ENCODE measurements at regions not wholly inside any gene's neighbourhood (a gene's known extent, or its start where the extent isn't known, plus 50 kb on each side); places are given as distances from the start of the nearest gene placed in this dataset.
"Not testable (repeated sequence)": the region's sequence is repeated elsewhere in the genome, so short reads cannot be mapped to it uniquely, and the experiment has no call there.

DNA sequence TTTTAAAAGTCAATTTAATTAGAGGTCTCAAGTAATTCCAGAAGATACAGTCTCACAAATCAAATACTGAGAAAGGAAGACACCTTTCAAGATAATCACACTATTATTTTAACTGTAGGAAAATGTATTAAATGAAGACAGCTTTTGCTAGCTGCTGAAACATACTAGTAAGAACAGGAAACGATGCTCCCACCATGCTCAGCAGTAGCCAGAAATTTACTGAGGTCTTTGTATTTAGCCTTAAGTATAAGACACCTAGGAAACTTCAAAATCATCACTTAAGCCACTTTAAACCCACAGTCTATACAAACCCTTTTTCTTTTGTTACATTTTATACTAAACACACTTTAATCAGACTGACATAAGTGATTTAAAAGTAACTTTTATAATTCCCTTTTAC lies 72.7 kb upstream of the NPIPB12 start:
- not testable (repeated sequence) for DNase-seq (ENCODE audit: low spot score in 2 of 2); FAIRE-seq

DNA sequence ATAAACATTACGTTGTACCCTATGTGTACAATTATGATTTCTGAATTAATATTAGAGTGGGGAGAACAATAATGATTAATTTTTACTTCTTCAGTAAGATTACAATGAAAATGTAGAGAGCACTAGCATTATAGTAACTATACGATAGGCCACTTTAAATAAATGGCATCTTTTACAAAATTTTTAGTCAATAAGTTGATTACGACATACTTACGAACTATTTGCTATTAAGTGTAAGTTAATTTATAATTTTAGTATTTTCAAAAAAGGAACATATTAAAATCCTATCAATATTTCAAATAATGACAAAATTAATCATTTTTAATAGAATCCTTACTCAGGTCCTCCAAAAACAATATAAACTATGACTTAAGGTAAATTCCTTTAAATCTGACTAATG lies 75.6 kb upstream of the NPIPB12 start:
- peak; percentile 19 for FAIRE-seq
- DNase-seq (ENCODE audit: low spot score in 2 of 2): not testable (repeated sequence)

DNA sequence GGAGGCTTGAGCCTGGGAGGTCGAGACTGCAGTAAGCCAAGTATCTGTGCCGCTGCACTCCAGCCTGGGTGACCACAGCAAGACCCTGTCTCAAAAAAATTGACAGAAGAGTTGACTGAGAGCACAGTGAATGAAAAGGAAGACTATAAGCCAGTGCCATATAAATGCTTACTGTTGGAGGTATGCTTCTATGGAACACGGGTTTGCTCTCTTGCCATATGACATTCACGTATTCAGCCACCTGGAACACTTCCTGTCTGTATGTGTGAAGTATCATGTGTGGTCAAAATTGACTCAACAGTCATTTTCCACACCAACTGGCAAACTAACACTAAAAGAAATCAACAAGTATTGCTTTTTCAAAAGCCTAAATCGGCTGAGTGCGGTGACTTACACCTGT lies 71.1 kb upstream of the SPN start:
- not testable (repeated sequence) for FAIRE-seq; DNase-seq (ENCODE audit: low spot score in 2 of 2)

DNA sequence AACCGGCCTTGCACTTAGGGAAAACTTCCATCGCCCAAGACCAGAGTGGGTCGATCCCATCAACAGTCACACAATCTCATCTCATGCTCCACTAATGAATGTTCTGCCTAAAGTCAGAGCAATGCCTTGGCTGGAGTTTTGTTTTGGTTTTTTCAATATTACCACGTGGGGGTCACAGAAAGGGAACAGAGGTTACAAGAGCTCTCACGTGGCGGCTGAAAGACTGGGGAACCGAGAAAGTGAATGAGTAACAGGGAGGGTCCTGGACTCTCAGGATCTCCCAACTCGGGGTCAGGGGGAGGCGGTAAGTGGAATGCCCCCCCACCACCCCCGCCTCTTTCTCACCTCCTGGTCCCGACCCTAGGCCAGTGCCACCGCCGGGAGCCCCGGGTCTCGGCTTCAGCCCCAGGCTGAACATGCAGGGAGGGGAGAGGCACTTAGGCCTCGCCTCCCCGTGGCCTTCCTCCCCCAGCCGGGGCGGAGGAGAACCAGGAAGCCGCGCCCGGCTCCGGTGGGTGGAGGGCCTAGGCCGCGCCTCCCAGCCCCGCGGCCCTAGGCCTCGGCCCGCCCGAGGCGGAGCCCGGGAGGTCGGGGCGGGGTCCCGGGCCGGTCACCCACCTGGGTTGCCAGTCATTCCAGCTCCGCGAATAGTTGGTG lies 68.7 kb upstream of the SPN start:
- not testable (repeated sequence) for DNase-seq (ENCODE audit: low spot score in 2 of 2); FAIRE-seq

DNA sequence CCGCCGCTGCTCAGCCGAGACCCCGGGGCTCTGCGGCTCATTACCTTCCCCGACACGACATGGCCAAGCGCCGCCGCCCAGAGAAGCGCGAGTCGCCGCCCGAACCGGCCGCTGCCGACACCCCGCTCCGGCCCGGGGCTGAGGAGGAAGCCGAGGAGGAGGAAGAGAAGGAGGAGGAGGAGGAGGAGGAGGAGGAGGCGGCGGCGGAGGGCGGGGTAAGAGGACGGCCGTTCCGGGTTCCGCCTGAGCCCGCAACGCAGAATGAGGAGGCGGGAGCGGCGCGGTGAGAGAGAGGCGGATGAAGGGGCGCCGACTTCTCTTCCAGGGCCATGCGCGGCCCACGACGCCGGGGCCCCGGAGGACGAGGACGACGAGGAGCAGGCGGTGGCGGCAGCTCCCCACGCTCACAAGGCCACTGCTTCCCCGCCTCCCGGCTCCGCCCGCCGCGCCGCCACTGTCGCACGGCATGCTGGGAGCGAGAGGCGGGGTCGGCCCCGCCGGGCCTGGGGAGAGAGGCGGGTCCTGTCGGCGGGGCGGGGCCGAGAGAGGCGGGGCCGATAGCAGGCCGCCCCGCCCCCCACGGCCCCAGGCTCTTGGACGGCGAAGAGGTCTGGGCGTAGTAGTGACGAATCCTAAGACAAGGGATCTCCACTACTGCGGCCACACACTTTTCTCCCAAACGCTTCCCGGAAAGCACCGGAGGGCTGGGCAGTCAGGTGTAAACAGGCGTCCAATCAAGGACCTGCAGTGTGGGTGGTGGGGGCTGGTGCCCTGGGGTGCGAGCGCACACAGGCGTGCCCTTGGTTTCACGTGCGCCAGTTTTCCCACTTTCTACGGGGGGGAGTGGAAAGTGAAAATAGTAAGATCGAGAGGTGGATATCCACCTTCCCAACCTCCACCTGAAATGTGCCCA lies 67.9 kb upstream of the SPN start:
- FAIRE-seq: not testable (repeated sequence)

DNA sequence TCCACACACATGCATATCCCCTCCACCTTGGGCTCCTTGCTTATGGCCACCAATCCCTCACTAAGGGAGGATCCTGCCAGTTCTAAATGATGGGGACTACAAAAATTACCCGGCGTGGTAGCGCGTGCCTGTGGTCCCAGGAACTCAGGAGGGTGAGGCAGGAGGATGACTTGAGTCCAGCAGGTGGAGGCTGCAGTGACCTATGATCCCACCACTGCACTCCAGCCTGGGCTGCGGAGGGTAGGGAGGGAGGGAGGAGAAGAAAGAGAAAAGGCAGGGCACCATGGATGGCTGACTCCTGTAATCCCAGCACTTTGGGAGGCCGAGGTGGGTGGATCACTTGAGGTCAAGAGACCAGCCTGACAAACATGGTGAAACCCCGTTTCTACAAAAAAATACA lies 66.0 kb upstream of the SPN start:
- DNase-seq (ENCODE audit: low spot score in 2 of 2); FAIRE-seq: not testable (repeated sequence)

More for the DNA sequence above, 67.9 kb upstream of the SPN start:
- peak; percentile 60 to 81 for DNase-seq (ENCODE audit: low spot score in 2 of 2)

DNA sequence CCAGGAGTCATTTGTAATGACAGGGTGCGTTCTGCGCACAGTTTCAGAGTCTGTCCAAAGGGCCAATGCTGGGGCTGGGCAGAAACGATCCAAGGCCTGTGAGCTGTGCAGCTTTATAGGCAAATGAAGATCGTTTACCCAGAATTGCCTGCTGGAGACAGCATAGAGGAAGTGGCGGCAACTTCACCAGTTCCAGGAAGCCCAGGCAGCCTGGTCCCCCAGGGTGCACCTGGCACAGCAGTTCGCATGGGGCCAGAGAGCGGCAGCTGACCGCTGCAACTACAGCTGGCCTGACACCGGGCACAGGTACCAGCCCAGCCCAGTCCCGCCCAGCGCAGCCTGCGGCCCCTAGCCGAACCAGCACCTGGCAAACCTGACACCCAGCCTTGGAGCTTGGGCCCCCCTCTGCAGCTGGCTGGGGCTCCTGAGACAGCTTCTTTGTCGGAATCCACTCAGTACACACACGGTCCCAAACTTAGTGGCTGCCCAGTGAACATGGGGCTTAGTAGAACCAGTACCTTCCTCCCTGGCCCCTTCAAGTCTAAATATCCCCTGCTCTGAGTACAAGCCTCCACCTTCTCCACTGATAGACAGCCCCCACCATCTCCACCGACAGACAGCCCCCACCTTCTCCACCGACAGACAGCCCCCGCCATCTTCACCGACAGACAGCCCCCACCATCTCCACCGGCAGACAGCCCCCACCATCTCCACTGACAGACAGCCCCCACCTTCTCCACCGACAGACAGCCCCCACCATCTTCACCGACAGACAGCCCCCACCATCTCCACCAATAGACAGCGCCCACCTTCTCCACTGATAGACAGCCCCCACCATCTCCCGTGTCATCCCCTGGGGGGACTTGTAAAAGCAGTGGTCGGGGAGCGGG lies 62.7 kb upstream of the SPN start:
- FAIRE-seq; DNase-seq (ENCODE audit: low spot score in 2 of 2): not testable (repeated sequence)

DNA sequence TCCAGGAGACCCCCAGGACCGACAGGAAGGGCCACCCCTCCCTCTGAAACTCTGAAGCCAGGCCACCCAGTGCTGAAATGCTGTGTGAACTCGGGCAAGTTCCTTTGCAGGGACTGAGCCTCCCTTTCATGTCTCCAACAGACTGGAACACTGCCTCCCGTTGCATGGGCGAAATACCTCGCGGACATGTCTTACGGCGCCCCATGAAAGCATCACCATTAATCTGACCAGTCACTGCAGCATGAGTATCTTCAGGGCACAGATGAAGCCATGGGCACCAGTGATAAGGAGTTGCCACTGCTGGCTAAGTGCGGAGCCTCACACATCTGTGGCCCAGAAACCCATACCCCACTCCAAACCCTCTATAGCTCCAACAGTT lies 60.8 kb upstream of the SPN start:
- peak in 1 of 2 donors; percentile 1 for DNase-seq (ENCODE audit: low spot score in 2 of 2)

DNA sequence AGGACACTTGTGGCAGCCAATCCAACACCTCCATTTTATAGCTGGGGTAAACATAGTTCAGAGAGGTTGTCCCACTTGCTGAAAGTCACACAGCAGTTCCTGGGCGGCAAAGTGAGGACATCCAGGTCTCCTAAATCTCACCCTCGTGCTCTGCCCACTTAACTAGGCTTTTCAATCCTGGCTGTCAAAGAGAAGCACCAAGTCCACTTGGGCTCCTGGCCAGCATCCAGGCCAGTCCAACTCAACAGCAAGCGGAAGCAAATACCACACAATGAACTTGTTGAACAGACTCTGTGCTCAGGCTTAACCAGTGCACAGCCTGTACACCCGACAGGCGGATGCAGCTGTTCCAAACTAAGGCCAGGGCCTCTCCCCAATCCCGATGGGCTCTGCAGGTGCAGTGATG lies 60.4 kb upstream of the SPN start:
- not testable (repeated sequence) for FAIRE-seq
- DNase-seq (ENCODE audit: low spot score in 2 of 2): peak in 1 of 2 donors; percentile 3

More for the DNA sequence above, 60.8 kb upstream of the SPN start:
- not testable (repeated sequence) for FAIRE-seq

DNA sequence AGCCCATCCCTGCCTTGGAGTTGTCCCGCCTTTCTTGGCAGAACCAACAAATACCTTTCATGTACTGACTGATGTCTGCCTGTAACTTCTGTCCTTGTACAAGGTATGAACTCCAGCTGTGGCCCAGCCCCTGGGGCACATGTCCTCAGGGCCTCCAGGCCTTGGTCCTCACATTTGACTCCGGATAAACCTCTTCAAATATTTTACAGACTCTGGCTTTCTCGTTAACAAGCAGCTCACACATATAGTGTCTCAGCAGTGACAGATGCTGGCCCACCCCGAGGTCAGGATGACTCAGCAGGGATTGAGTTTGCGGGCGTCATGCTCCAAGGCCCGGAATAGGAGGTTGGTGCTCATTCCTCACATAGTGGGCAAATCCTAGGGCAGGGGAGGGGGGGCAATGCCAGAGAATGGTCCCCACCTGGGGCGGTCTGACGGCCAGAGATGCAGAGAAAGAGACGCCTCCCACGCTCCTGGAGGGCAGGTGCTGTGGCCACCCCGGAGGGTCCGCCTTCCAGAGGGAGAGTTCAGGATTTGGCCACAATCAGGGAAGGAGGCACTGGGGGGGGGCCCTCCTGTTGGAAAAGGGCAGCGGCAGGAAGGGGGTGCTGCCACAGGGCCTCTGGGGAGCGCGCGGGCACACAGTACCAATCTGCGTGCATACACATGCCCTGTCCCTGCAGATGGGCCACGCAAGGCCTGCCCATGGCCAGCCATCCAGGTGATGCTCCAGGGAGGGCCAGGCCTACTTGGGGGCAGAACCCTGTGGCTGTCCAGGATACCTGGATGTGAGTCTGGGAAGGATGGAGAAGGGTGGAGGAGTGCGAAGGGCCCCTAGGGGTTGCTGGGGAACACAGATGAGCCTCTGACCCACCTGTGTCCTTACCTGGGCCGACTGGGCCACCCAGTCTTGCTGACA lies 58.2 kb upstream of the SPN start:
- not testable (repeated sequence) for FAIRE-seq; DNase-seq (ENCODE audit: low spot score in 2 of 2)

DNA sequence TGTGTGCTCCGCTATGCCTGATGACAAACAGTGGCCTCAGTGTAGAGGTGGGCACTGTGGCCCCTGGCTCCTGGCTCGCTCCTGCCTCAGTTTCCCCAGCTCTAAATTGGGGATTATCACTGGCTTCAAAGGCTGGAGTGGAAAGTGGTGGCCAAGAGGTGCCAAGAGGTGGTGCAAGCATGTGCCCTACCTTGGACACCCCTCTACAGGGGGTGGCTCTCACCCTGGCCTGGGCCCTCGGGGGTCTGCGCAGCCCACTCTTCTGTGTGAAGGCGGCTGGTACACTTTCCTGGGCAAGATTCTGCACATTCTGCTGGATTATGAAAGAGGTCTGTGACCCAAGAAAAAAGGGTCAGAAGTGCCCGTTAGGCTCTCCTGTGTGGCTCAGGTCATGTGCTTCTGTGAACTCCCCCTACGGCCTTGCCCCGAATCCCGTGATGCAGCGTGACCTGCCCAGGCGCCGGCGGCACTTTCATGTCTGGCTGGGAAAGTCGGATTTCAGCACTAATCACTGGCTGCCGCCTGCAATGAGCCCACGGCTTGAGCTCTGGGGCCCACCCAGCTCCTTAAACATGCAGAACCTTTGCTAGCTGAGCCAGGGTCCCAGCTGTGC lies 57.3 kb upstream of the SPN start:
- FAIRE-seq: not testable (repeated sequence)

DNA sequence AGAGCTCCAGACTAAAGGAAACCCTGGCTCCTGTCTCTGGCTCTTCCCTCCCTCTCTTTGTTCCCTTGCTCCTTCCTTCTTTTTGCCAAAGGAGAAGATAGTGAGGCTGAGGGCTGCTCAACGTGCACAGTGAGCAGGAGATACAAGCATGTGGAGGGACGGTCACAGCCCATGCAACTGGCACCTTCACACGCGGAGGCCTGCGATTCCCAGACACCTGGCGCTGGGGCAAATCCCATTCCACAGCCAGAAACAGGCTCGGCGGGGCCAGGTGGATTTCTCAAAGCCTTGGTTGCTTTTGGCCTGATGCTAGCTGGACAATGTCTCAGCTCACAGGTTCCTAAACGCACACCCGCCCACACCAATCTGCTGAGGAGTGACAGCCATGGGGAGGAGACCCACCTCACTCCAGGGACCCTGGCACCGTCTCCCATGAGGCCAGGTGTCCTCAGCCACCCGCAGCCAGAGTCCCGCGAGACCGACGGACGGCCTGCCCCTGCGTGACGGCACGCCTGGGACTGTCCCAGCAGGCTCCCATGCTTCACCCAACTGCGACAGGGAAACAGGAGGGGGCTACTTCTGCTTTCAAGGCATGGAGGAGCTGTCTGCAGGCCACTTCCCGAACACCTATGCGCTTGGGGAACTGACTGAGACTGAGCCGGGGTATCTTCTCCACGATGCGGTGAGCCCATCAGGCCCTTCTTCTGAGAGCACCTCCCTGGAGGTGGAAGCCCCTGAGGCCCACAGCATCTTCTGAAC lies 56.2 kb upstream of the SPN start:
- DNase-seq (ENCODE audit: low spot score in 2 of 2): not testable (repeated sequence)

More for the DNA sequence above, 57.3 kb upstream of the SPN start:
- DNase-seq (ENCODE audit: low spot score in 2 of 2): not testable (repeated sequence)

DNA sequence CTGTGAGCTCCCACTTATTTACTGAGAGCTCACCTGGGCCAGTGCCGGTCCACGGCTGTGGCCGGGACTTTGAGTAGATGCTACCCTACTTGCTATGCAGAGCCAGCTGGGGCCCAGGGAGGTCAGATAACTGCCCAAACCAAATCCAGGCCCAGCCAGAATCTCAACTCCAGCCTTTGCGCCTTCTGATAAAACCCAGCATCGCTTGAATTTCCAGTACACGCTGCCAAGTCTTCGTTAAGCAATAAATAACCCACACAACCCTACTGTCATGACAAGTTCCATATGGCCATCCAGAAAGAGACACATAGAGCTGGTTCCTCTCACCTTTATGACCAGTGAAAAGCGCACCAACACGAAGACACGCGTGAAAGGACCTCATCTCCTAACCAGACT lies 55.6 kb upstream of the SPN start:
- not testable (repeated sequence) for DNase-seq (ENCODE audit: low spot score in 2 of 2); FAIRE-seq

More for the DNA sequence above, 56.2 kb upstream of the SPN start:
- FAIRE-seq: not testable (repeated sequence)

DNA sequence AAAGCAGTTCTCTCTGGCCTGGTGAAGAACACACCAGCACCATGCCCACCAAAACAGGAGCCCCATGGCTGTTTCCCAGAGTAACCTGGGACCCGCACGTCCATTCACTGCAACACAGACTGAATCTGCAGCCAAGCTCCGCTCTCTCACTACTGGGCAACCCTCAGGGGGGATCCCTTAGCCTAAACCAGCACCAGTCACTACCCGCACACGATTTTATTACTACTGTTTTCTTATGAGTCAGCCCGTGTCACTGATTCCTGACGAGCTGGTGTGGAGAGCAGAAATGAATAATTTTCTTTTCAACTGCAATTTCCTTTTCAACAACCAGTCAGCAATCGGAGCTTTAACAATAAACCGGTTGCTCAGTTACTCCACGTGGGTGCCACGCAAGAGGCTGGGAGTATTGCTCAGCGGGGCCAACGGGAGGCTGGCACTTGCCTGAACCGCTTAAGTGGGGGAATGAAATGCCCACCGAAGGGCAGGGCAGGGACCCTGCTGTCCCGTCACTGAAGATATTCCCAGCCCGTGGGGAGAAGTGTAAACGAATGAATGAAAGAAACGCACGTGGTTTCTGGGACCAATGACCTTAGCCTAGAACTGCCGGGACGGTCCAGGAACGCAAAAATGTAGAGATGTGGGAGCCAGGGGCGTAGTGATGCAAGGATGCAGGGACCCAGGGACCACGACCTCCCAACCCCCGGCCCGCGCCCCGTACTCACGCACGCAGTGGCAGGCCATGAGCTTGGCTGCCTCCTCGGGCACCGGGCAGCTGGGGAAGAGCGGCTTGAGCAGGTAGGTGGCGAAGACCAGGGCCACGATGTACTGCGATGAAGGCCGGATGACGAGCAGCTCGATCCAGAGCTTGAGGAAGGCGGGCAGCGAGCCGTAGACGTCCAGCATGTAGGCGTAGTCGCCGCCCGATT lies 50.4 kb upstream of the SPN start:
- DNase-seq (ENCODE audit: low spot score in 2 of 2); FAIRE-seq: not testable (repeated sequence)

Data from frontal cortex (tissue), 3 donors.